HK-2 (cell line): ENCODE measurements at regions not wholly inside any gene's neighbourhood (a gene's known extent, or its start where the extent isn't known, plus 50 kb on each side); places are given as distances from the start of the nearest gene placed in this dataset.

Experiments used
- DNase-seq: peaks from one replicate; pipeline ENCODE4 v3.0.0-alpha.2; 2018; ENCODE audit not compliant: unreplicated experiment

DNA sequence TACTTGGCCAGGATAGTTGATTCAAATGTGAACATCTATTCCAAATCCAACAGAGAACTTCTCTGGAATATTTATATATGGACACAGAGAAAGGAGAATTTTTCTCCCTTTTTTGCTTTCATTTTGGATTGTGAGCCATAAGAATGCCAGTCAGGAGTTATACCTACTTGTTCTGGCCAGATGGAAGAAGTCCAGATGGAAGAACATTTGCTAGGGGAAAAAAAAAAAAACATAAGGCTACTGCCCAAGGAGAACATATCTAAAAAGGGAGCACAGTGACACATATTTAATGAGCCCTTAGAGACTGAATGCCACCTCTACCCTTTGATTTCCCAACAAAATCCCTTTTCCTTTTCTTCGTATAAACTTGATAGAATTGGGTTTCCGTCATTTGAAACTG lies 61.7 kb upstream of the PPP2R2B start:
- no peak for DNase-seq

DNA sequence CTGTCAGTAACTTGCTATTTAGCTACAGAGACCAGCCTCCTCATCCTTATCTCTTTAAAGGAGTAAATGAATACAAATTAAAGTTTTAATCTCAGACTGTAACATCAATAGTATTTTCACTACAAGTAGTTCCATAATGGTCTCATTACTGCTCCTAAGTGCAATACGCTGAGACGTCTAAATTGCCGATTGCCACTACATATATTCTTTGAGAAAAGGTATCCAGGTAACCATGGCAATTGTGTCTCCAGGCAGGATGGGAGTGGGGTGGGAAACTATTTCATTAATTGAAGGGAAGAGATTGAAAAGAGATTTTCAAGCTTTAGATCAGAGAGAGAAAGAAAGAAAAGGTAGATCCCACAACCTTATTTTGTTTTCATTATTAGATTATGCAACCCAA lies 65.5 kb upstream of the PPP2R2B start:
- DNase-seq = no peak

DNA sequence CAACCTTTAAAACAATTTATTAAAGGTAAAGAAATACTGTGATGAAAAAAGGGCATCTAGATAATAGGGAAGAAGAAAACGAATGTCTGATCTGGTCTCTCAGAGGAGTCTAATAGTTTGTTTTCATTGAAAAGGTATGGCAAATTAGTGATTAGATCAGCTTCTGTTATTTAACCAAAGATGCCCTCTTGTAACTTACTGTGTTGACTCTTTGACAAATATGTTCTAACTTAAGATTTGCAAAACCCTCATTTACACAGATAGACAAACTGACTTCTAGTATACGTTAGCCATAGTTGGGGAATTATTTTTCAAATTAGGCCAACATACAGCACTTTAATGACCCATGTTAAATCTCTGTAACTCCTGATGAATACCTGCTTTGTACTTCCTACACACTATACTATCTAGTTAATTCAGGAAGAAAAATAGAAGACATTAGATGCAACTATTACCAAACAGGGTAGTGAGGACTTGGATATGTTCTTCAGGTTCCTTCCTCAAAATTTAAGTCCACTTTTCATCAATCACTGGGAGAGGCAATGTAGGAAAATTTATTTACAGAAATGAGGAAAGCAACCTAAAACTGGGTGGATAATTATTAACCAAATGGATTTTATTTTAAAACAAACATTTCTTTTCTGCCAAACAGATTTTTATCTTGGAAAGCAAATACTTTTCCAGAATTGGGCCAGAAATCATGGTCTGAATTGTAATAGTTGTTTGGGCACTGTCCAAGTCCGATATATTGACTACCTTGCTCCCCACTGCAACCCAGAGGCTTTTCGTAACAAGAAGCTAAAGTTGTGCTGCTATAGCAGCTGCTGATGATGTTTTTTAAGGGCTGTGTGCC lies 66.4 kb upstream of the PPP2R2B start:
- no peak for DNase-seq

DNA sequence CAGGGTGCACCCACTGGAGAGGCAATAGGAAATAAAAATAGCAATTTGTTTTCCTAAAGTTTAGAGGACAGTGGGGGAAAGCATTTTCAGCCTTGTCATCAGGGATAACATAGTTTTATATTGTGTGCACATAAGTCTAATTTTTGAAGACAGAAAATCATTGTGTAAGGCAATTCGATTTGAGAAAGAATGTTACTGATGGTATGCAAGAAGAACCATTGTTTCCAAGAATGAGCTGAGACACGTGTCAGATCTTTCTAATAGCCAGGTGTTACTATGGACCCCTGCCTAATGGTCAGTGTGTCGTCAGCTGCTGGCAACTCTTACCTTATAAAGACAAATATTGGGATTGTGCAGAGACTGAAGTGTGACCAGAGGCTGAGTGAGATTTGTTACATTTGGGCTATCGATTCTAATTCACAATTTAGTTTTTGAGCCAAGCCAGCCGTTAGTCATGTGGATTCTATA lies 67.1 kb upstream of the PPP2R2B start:
- no peak for DNase-seq

DNA sequence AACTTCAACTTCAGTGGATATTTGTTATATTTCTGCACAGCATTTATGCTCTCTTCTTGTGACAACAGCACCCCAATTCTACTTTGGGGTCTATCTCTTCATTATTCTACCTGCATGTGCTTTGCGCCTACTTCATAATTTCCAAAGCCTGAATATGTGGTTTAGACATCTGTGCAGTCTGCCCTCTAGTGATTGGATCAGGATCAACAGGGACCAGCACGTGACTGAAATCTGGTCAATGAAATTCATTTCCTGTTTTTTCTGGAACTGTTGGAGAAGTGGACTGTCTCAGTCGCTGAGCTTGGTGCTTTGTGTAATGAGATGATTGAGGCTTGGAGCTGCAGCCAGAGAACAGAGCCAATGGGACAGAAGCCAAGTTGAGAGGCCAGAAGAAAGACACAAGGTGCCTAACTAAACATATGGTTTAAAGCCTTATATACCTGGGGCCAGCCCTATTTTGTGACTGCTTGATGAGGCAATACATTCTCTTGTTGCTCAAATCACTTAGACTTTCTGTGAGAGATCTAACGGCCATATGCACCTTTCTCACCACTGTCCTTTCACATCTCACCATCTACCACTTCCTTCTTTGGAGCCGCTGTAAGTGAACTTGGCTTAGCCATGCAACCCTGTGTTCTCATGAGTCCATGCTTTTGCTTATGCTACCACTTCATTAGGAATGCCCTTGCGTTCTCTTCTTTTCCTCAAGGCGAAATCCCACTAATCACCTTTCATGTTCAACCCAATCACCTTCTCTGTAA lies 68.8 kb upstream of the PPP2R2B start:
- no peak for DNase-seq

DNA sequence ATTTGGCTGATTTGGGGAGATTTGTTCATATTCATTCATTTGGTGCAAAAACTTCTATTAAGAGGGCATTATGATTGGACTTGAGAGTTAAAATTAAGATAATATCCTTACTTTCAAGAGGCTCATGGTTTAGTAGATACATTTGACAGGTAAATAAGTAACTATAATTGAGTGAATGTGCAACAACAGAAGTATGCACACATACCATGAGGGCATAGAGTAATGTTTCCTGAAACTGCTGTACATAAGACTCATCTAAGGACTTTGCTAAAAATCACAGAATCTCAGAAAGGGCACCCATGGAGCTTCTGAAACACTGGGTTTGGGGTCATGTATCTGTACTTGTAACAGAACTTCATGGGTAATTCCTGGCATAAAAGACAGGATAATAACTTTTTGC lies 70.1 kb upstream of the PPP2R2B start:
- no peak for DNase-seq

DNA sequence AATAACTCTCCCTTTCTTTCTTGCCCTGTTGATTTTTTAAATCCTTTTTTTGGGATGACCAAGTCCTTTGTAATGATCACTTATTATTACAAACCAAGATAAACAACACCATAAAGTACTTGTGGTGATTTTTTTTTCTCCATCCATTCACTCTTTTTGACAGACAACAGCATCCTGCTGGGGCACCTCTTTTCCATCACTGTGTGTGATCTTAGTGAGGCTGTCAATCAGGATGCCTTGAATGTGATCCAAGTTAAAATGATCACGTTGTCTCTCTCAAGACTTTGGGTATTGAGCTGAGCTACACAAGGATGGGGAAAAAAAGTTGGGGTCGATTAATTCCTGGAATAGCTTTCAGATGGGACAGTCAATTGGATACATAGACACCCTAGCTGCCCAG lies 73.6 kb upstream of the PPP2R2B start:
- DNase-seq = no peak

DNA sequence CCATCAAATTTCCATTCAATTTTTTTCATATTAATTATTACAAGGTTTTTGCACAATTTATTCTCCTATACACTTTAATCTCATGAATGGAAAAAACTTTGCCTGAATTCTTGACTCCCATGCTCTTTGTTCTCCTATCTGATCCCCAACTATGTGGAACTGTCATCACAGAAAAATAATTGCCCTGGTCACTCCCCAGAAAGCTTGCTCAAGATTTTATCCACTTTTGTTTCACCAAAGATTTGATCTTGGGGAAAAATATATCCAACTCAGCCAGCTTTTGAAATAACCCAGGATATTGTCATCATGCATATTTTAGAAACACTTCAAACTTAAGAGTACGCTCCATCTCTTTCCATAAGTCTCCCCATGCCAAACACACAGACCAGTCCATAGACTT lies 77.7 kb upstream of the PPP2R2B start:
- no peak for DNase-seq

DNA sequence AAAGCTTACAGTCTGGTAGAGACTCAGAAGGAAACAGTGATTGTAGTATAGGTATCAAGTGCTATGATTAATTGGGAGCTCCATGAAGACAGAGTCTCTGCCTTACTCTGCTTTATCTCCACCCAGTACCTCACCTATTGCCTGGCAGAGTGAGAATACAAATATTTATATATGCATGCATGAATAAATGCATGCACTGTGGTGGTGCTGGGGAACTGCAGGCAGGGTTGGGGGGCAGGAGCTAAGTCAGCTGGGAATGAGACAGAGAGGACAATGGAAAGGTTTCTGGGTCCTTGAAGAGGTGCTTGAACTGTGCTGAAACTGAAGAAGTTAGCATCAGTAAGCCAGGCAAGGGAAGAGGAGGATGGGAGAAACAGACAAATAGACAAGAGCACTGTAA lies 80.8 kb upstream of the PPP2R2B start:
- DNase-seq = no peak

DNA sequence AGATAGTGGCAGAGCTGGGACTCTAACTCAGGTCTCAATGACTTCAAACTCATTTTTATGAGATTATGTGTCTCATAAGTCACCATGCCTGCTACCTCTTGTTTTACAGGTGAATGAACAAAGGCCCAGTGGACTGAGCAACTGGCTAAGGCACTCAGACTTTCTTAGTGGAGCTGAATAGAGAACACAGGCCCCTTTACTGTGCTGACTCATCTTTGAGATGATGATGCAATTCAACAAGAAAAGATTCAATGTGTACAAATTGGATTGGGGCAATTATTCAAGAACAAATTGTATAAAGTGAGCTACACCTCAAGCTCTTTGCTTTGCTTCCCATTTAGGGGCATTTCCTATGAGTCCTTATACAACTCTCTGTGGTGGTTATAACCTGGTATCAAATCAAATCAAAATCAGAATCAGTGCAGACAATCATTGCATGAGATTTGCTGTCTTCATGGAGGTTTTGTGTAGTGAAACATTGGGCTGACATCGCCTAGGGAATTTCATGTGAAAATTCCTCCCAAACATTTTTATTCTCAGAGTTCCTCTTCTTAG lies 84.3 kb upstream of the PPP2R2B start:
- DNase-seq = no peak

DNA sequence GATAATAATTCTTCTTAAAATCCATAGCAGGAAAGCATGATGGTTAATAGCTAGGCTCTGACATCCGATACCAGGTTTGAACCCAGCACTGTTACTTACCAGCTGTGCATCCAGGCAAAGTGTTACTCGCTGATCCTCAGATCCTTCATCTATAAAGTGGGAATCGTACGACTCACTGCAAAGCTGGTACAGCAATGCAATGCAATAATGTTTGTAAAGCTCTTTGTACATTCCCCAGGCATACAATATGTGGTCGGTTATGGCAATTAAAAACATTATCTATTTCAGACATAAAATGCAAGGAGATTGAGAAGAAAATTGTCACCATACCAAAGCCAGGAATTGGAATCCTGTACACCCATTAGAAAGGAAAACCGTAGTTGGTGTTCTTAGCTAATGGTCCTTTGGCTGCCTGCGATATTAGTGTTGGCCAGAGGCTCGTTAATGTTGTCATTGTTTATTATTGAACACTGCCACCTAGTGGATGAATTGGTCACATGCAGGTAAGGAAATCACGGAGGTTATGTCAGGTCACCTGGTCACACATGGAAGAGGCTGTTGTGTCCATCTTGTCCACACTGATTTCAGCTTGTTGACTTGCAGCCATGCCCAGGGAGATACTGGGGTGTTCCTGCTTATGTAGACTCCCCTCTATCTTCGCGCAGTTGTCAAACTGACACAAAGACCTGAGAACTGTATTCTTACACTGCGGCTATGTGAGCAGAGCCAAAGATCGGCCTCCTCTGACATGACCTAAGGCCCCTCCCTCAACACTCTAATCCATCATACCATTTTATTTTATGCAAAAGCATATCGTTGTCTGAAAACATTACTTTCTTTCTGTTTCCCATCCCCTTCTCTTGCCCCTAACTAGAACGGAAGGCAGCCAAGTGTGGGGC lies 87.5 kb upstream of the PPP2R2B start:
- DNase-seq = peak; percentile 31

DNA sequence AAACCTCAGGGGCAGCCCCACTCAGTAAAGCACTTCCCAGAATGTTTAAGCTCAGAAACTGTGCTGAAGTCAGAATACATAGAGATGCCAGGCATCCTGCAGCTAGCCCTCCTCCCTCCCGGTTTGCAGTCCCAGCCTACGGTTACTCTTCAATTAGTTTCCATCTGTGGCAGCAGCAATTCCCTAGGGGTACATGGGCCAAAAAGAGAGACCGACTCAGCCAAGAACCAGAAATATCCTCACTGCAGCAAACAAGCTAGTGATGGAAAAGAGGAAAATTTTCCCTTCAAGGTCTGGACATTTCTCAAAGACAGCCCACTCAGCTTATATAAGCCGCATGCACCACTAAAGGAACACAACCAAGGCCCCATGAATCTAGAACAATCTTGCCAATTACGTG lies 89.1 kb upstream of the PPP2R2B start:
- DNase-seq = no peak

DNA sequence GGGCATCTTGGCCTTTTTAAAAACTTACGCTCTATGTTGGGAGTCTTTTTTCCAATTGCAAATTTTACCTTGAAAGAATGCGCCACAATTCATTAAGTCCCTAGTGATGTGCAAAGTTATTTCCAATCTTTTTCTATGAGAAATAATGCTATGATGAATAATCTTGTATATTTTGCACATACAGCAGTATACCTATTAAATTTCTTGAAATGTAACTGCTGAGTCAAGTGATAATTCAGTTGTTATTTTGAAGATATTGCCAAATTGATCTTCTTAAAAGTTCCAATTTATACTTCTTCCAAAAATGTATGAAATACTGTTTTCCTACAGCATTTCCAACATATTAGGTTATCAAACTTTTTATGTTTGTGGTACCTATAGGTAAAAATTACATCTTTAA lies 92.8 kb upstream of the PPP2R2B start:
- no peak for DNase-seq

DNA sequence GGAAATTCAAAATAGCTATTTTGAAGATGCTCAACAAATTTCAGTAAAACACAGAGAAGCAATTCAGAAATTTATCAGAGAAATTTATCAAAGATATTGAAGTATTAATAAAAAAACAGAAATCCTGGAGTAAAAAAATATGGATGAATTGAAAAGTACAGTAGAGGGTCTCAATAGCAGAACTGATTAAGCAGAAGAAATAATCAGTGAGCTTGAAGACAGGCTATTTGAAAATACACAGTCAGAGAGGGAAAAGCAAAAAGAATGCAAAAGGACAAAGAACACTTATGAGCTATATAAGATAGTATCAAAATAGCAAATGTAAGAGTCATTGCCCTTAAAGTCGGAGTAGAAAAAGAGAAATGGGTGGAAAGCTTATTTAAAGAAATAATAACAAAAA lies 107.9 kb upstream of the PPP2R2B start:
- DNase-seq = no peak

DNA sequence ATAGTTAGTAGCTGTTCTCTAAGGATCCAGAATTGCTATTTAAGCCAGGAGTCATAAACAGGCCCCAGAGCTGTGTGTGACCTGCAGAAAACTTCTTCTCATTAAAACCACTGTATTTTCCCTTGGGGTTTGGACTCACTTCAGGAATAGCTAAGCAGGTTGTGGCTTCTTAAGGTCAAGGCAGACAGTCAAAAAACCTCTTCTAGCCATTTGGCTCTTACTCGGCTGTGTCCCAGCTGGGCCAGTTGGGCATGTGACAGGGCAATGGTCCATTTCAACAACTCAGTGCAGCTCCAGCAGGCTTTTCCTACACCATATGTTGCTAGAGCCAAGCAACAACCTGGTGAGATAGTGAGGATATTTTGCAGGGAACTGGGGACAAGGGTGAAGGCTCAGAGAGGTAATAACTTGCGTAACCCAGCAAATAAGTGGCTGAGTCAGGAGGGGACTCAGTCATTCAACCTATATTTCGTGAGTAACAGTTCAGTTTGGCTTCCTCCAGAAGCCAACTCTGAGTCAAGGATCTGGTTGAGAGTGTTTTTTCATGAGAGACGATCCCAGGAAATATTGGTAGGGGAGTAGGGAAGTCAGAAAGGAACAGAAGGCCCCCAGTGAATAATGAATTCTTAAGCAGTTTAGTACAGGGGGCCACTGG lies 115.4 kb upstream of the PPP2R2B start:
- no peak for DNase-seq

DNA sequence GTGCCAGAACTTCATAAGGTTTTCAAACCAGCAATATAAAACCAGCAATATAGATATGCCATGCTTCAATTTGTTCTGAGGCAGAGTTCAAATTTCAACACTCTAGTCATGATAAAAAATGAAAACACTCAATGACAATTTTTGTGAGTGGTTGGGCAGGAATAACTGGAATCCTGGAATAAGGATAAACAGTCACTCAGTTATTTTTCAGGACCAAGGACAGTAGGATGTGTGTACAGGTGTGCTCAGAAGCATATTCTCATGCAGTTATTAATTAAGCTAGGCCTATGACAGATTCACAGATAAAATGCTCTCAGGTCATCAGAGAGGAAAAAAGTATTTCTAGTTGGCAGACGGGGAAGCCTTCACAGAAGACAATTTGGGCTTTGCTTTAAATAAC lies 117.3 kb upstream of the PPP2R2B start:
- no peak for DNase-seq

DNA sequence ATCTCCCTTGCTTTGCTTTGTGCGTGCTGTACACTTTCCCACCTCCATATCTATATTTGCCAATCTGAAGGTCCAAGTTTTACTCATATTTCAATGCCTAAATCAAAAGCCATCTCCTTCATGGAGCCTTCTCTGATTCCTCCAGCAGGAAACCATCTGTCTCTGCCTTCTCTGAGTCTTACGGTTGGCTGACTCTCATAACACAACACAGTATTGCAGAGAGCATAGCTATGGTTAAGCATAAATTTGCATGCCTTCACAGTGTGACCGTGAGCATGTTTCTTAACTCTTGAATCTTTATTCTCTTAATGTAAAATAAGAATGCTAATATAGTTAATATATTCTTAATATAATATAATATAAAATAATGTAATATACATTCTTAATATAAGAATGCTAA lies 136.8 kb upstream of the PPP2R2B start:
- no peak for DNase-seq

DNA sequence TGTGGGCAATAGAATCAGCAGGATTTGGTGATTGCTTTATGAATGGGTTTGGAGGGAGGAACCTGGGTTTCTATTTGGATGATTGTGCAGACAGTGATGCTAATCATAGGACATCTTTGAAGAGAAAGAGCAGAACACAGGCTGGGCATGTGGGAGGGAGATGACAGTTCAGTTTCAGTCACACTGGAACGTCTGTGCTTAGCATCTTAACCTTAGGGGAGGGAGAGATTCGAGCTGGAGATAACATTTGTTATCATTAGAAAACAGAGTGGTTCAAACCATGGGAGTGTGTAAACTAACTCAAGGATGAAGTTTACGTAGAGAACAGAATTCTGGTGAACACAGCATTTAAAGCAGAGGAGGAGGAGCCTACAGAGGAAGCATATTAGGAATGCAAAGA lies 138.6 kb upstream of the PPP2R2B start:
- DNase-seq = no peak

DNA sequence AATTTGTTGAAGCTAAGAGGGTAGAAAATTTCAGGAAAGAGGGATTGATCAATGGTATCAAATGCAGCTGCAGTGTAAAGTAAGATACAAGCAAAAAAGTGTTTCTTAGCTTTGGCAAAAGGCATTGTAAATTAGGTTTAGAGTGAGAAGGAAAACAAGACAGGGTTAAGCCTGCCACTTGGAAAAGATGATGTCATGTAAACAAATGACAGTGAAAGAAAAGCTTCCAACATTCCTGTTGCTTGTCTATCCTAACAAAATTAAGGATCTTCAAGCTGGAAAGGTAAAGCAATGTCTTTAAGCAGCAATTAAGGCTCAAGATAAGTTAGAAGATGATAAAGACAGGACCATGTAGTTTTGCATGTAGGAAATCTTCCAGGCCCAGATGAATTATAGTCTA lies 139.1 kb upstream of the PPP2R2B start:
- DNase-seq = no peak

DNA sequence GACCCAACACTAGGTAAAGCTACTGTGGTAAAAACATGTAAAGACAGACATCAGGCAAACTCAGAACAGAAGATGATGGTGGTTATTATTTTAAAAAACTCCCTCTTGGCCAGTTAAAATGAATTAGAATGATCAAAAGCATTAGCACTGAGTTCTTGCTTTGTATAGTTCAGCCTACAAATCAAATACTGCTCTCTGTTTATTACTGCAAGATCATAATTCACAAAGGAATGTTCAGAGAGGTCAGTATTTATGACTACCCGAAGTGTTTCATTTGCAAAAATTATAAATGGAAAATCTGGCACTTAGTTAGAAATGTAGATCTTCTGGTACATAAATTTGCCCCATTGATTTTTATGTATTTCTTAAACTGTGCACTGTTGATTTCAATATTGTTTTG lies 140.3 kb upstream of the PPP2R2B start:
- no peak for DNase-seq

DNA sequence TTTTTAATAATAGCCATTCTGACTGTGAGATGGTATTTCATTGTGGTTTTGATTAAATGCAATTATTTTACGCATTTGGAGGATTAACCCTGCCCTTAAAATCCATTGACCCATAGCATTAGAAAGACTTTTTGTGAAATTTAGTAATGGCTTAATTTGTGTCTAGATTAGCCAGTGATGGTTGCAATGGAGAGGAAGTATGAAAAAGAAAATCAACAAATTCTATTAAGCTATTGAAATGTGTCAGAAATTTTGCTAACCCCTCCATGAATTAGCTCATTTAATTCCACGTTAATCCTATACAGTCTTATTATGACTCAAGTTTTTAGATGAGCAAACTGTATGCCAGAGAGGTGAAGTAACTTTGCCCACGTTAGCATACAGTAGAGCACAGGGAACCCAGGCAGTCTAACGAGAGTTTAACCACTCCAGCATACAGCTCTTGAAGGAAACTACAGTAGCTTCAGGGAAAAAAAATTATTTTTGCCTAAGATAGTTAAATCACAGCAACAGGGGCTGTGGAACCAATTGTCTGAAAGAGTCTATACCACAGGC lies 158.2 kb upstream of the PPP2R2B start:
- DNase-seq = no peak
